Endothelial cell of umbilical vein (primary cell): ENCODE measurements at regions not wholly inside any gene's neighbourhood (a gene's known extent, or its start where the extent isn't known, plus 50 kb on each side); places are given as distances from the start of the nearest gene placed in this dataset.

Source experiments
- BruUV-seq: library from RNA; stranded (reverse); fragments of 400-500 nt; replicated peaks from 2 replicates; lab custom pipeline; 2021; lab: Mats Ljungman, UMichigan
- CTCF ChIA-PET: fragments of 300-600, 350-600 bp; sonication (Branson Sonifier 250); formaldehyde crosslinking; loops from one replicate; lab custom pipeline; 2021; ENCODE audit warnings: antibody characterized with exemption, inconsistent platforms; lab: Charles Lee
- POLR2A ChIA-PET: fragments of 300-600, 350-600 bp; sonication (Branson Sonifier 250); formaldehyde crosslinking; loops from one replicate; lab custom pipeline; 2021; ENCODE audit warnings: antibody characterized with exemption, inconsistent platforms; lab: Charles Lee
- DNase-seq: peaks from one replicate; pipeline ENCODE4 v3.0.0-alpha.2; 2011; ENCODE audit warnings: low read depth, low spot score
- FAIRE-seq: peaks from 2 replicates; lab custom pipeline; 2011; peaks lifted over from hg19 to GRCh38; lab: Jason Lieb, UNC
- H2AFZ ChIP-seq: 2 replicates; pipeline ENCODE4 v1.6.0; 2012; ENCODE audit warnings: low read depth, low read length, control low read depth, inconsistent platforms
- H3K27ac ChIP-seq: 2 replicates; pipeline ENCODE4 v1.5.1; 2011; ENCODE audit warnings: low read depth, mild to moderate bottlenecking, control low read depth, low read length, moderate library complexity; ENCODE audit not compliant: insufficient read depth
- H3K27me3 ChIP-seq, 2 experiments: 2 replicates each; pipeline versions ENCODE4 v1.6.0 to v1.6.1; 2011; ENCODE audit warnings: low read length in 2 of 2, mixed read lengths in 1 of 2; ENCODE audit not compliant: control insufficient read depth in 2 of 2, insufficient read depth in 2 of 2
- H3K36me3 ChIP-seq, 2 experiments: 2 replicates in 1 of 2; 3 replicates in 1 of 2; pipeline ENCODE4 v1.5.1; 2011; ENCODE audit warnings: low read length in 2 of 2, mild to moderate bottlenecking in 1 of 2, moderate library complexity in 1 of 2; ENCODE audit not compliant: control insufficient read depth in 2 of 2, insufficient read depth in 2 of 2; ENCODE audit errors: extremely low read depth in 1 of 2
- H3K4me1 ChIP-seq: 3 replicates; pipeline ENCODE4 v1.5.1; 2011; ENCODE audit warnings: mild to moderate bottlenecking, low read length; ENCODE audit not compliant: control insufficient read depth, insufficient read depth; ENCODE audit errors: extremely low read depth
- H3K4me2 ChIP-seq: 2 replicates; pipeline ENCODE4 v1.6.1; 2011; ENCODE audit warnings: low read length, control low read depth, mixed read lengths; ENCODE audit not compliant: insufficient read depth
- H3K4me3 ChIP-seq, 3 experiments: fragments of 200-600 bp in 1 of 3; sonication (generic), shearing (Covaris generic) in 1 of 3; replicated peaks in 1 of 3; 2 replicates each; pipeline ENCODE4 v1.5.1; 2011 to 2016; ENCODE audit warnings: control low read depth in 3 of 3, low read length in 3 of 3, mild to moderate bottlenecking in 2 of 3, inconsistent platforms in 1 of 3, low read depth in 1 of 3, moderate library complexity in 1 of 3; ENCODE audit not compliant: insufficient read depth in 1 of 3
- H3K79me2 ChIP-seq: 2 replicates; pipeline ENCODE4 v1.6.0; 2012; ENCODE audit warnings: low read length, inconsistent platforms; ENCODE audit not compliant: control insufficient read depth, insufficient read depth
- H3K9ac ChIP-seq: replicated peaks from 2 replicates; pipeline ENCODE3; 2011; ENCODE audit warnings: low read length, control low read depth; ENCODE audit not compliant: insufficient read depth; ENCODE audit errors: extremely low read depth
- H3K9me1 ChIP-seq: replicated peaks from 3 replicates; pipeline ENCODE4 v1.6.0; 2011; ENCODE audit warnings: mild to moderate bottlenecking, low read length; ENCODE audit not compliant: control insufficient read depth, insufficient read depth; ENCODE audit errors: extremely low read depth
- H3K9me3 ChIP-seq: replicated peaks from 2 replicates; pipeline ENCODE4 v1.5.1; 2012; ENCODE audit warnings: low read length, inconsistent platforms; ENCODE audit not compliant: control insufficient read depth, insufficient read depth
- H4K20me1 ChIP-seq: replicated peaks from 2 replicates; pipeline ENCODE3; 2011; ENCODE audit warnings: mild to moderate bottlenecking, low read length; ENCODE audit not compliant: control insufficient read depth, insufficient read depth; ENCODE audit errors: extremely low read depth
- EZH2 ChIP-seq: IDR thresholded peaks from 2 replicates; pipeline ENCODE4 v1.6.1; 2012; ENCODE audit warnings: borderline replicate concordance, low read depth, mild to moderate bottlenecking, moderate library complexity, low read length, inconsistent platforms; ENCODE audit not compliant: severe bottlenecking
- FOS ChIP-seq: IDR thresholded peaks from 2 replicates; pipeline ENCODE4 v1.6.1; 2011; ENCODE audit warnings: mild to moderate bottlenecking, low read length, moderate library complexity, borderline replicate concordance; ENCODE audit not compliant: insufficient read depth
- GATA2 ChIP-seq: IDR thresholded peaks from 2 replicates; pipeline ENCODE4 v1.7.0; 2011; ENCODE audit warnings: low read depth, mild to moderate bottlenecking, moderate library complexity, mixed read lengths, low read length; ENCODE audit not compliant: insufficient read length, insufficient read depth
- JUN ChIP-seq: IDR thresholded peaks from 2 replicates; pipeline ENCODE4 v1.6.1; 2011; ENCODE audit warnings: borderline replicate concordance, low read depth; ENCODE audit not compliant: insufficient read length, insufficient read depth
- MYC ChIP-seq: IDR thresholded peaks from one replicate; pipeline ENCODE4 v1.6.1; 2011; ENCODE audit warnings: mild to moderate bottlenecking, low read depth, low read length
- POLR2A ChIP-seq: IDR thresholded peaks from 2 replicates; pipeline ENCODE4 v1.6.1; 2012; ENCODE audit warnings: low read depth, mild to moderate bottlenecking, control low read depth, low read length
- dilution Hi-C: fragments of 300-500 bp; cut with MboI; formaldehyde crosslinking; loops from one replicate; pipeline ENCODE4 v1.15.0; 2019; ENCODE audit warnings: low sequenced_read_pairs; ENCODE audit not compliant: extremely low pct_ligation_motif_present
- intact Hi-C: fragments of 100-400 bp; cut with micrococcal nuclease; formaldehyde crosslinking; loops from one replicate; pipeline ENCODE4 v1.10.0; 2022
- TF ChIP-seq, protein P1 (sequence below), 2 donors: IDR thresholded peaks; 1 replicate in 1 of 2; 2 replicates in 1 of 2; pipeline ENCODE4 v1.5.1; 2011; ENCODE audit warnings: low read length in 2 of 2, mild to moderate bottlenecking in 2 of 2, moderate library complexity in 2 of 2, control low read depth in 1 of 2, inconsistent platforms in 1 of 2, low read depth in 1 of 2; ENCODE audit not compliant: insufficient read depth in 1 of 2; ENCODE audit errors: extremely low read depth in 1 of 2

DNA sequence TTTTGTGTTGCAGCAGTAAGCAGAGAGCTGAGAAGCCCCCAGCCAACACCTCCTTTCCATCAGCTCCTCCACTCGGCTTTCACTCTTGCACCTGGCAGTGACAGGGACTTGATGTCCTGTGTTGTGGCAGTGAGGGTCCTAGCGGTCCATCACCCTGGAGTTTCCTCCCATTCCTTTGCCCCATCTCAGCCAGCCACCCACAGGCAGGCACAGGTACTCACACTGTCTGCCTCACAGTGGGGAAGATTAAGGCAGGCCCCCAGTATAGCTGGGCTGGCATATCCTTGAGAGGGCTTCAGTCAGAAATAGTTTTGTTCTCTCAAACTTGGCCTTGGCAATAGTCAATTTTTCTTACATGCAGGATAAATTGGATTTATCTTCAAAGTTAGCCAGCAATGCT is 362.7 kb downstream of the GADD45G start:
- ChIA-PET CTCF (no interaction called here), POLR2A (no interaction called here)
- Histone ChIP-seq H3K4me1 (no peaks in the 10 kb centered on the region), H2AFZ (no peak overlapping the region), H3K36me3 (no peaks in the 10 kb centered on the region), H4K20me1 (no peaks in the 10 kb centered on the region), H3K27me3 (no peaks in the 10 kb centered on the region), H3K4me2 (no peak overlapping the region), H3K9me1 (no peaks in the 10 kb centered on the region), H3K9me3 (no peaks in the 10 kb centered on the region), H3K4me3 (no peak overlapping the region), H3K79me2 (no peaks in the 10 kb centered on the region), H3K9ac (no peak overlapping the region), H3K27ac (no peak overlapping the region)
- TF ChIP-seq POLR2A, result no peak
- TF ChIP-seq, protein P1, sequence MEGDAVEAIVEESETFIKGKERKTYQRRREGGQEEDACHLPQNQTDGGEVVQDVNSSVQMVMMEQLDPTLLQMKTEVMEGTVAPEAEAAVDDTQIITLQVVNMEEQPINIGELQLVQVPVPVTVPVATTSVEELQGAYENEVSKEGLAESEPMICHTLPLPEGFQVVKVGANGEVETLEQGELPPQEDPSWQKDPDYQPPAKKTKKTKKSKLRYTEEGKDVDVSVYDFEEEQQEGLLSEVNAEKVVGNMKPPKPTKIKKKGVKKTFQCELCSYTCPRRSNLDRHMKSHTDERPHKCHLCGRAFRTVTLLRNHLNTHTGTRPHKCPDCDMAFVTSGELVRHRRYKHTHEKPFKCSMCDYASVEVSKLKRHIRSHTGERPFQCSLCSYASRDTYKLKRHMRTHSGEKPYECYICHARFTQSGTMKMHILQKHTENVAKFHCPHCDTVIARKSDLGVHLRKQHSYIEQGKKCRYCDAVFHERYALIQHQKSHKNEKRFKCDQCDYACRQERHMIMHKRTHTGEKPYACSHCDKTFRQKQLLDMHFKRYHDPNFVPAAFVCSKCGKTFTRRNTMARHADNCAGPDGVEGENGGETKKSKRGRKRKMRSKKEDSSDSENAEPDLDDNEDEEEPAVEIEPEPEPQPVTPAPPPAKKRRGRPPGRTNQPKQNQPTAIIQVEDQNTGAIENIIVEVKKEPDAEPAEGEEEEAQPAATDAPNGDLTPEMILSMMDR (IDR thresholded peaks at IDR 0.05; ENCODE audit: extremely low read depth in 1 of 2, insufficient read depth in 1 of 2, low read depth in 1 of 2, low read length in 2 of 2), result no peak
- no peak for TF ChIP-seq GATA2
- no peak for TF ChIP-seq MYC
- no peak for TF ChIP-seq EZH2
- dilution Hi-C loops, result no loop called here
- no peak for FAIRE-seq
- no peak for DNase-seq
- BruUV-seq, result no TSS peak
- intact Hi-C loops, result no loop called here

DNA sequence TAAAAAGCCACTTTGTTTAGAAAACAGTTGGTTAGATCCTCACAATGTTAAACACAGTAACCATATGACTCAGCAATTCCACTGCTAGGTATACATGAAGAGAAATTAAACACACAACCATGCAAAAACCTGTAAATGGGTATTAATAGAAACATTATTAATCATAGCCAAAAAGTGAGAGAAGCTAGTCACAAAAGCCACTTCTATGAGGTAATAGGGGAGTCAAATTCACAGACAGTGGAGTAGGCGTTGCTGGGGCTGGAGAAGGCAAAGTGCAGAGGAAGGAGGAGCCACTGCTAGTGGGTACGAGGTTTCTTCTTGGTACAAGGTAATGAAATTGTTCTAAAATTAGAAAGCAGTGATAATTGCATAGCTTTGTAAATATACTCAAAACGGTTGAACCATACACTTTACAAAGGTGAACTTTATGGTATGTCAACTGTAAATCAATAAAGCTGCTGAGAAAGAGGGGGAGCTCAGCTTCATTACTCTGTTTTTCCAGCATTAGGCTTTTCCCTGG is 364.4 kb downstream of the GADD45G start:
- ChIA-PET POLR2A (no interaction called here), CTCF (interaction anchor here (1.2 to 1.6 kb wide), 2 partner anchors 19 to 366 kb away, joined by 3 read pairs; no protein-coding TSS in a partner anchor)
- H4K20me1 ChIP-seq, result no peaks in the 10 kb centered on the region
- no peak for DNase-seq
- no peaks in the 10 kb centered on the region for H3K36me3 ChIP-seq
- no peaks in the 10 kb centered on the region for H3K9me1 ChIP-seq
- no peak overlapping the region for H3K9ac ChIP-seq
- H3K27ac ChIP-seq, result no peak overlapping the region
- no TSS peak for BruUV-seq
- H3K4me1 ChIP-seq, result no peaks in the 10 kb centered on the region
- no peaks in the 10 kb centered on the region for H3K27me3 ChIP-seq
- intact Hi-C loops (no loop called here), dilution Hi-C loops (no loop called here)
- H3K4me2 ChIP-seq, result no peak overlapping the region
- H3K4me3 ChIP-seq, result no peak overlapping the region
- FAIRE-seq, result no peak
- no peak overlapping the region for H2AFZ ChIP-seq
- no peaks in the 10 kb centered on the region for H3K9me3 ChIP-seq
- TF ChIP-seq MYC (no peak), GATA2 (no peak), FOS (no peak), EZH2 (no peak), JUN (no peak)
- TF ChIP-seq, protein P1 (IDR thresholded peaks at IDR 0.05; ENCODE audit: extremely low read depth in 1 of 2, insufficient read depth in 1 of 2, low read depth in 1 of 2, low read length in 2 of 2), result no peak
- no peaks in the 10 kb centered on the region for H3K79me2 ChIP-seq
